ENCODE measurements at regions not wholly inside any gene's neighbourhood (a gene's known extent, or its start where the extent isn't known, plus 50 kb on each side); places are given as distances from the start of the nearest gene placed in this dataset.
A peak's percentile ranks its signal among the peaks of the same experiment; 100 is the strongest.

DNA sequence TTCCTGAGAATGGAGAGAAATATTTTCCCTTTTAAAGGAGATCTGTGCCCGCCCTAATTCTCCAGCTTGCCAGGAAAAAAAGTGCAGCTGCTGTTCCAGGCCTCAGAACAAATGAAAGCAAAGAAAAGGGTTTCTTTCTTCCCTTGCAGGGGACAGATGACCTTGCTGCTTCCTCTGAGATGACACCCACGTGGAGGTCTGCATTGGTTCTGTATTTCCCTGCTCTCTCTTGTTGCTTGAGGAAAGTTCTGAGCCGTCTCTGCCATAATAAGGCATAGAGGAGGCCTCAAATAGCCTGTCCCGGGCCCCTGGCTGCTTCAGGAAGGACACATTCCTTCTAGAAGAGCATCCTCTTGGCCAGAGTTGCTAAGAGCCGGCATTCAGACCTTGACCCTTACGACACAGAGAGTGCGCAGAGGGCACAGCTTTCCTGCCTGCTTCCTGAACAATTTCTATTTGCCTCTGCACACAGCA, 501.8 kb upstream of the SULF2 start (continued):
- TF ChIP-seq, protein P1, sequence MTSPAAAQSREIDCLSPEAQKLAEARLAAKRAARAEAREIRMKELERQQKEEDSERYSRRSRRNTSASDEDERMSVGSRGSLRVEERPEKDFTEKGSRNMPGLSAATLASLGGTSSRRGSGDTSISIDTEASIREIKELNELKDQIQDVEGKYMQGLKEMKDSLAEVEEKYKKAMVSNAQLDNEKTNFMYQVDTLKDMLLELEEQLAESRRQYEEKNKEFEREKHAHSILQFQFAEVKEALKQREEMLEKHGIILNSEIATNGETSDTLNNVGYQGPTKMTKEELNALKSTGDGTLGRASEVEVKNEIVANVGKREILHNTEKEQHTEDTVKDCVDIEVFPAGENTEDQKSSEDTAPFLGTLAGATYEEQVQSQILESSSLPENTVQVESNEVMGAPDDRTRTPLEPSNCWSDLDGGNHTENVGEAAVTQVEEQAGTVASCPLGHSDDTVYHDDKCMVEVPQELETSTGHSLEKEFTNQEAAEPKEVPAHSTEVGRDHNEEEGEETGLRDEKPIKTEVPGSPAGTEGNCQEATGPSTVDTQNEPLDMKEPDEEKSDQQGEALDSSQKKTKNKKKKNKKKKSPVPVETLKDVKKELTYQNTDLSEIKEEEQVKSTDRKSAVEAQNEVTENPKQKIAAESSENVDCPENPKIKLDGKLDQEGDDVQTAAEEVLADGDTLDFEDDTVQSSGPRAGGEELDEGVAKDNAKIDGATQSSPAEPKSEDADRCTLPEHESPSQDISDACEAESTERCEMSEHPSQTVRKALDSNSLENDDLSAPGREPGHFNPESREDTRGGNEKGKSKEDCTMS (CRISPR knock-in tag; conservative IDR thresholded peaks at IDR 0.05) = no peak
- TF ChIP-seq BORCS8-MEF2B (CRISPR knock-in tag; IDR thresholded peaks at IDR 0.05) (no peak), GFI1 (CRISPR knock-in tag; IDR thresholded peaks at IDR 0.05; ENCODE audit: borderline replicate concordance) (no peak), PPARG (CRISPR knock-in tag; conservative IDR thresholded peaks at IDR 0.05) (peak; percentile 50; the same call in 1 of the 2 replicates), ZNF883 (CRISPR knock-in tag; IDR thresholded peaks at IDR 0.05; ENCODE audit: not compliant biosample characterization) (no peak), ZSCAN20 (CRISPR knock-in tag; IDR thresholded peaks at IDR 0.05; ENCODE audit: borderline replicate concordance) (no peak), MIER2 (CRISPR knock-in tag; IDR thresholded peaks at IDR 0.05) (no peak), MEIS2 (CRISPR knock-in tag; IDR thresholded peaks at IDR 0.05) (no peak), YY1 (IDR thresholded peaks at IDR 0.05; ENCODE audit: insufficient read depth, insufficient replicate concordance, low read depth, low read length) (no peak), HHEX (CRISPR knock-in tag; IDR thresholded peaks at IDR 0.05) (no peak), ETV5 (CRISPR knock-in tag; IDR thresholded peaks at IDR 0.05; ENCODE audit: borderline replicate concordance) (peak; percentile 54; the same call in 1 of the 2 replicates), XRCC5 (optimal IDR thresholded peaks at IDR 0.05; ENCODE audit: low read length) (no peak), ATF1 (CRISPR knock-in tag; IDR thresholded peaks at IDR 0.05) (no peak), CENPT (CRISPR knock-in tag; IDR thresholded peaks at IDR 0.05; ENCODE audit: low read depth) (no peak), MEF2D (CRISPR knock-in tag; IDR thresholded peaks at IDR 0.05) (no peak), ZNF343 (CRISPR knock-in tag; IDR thresholded peaks at IDR 0.05) (no peak), ZFP41 (CRISPR knock-in tag; IDR thresholded peaks at IDR 0.05; ENCODE audit: borderline replicate concordance) (no peak), PCBP2 (optimal IDR thresholded peaks at IDR 0.05; ENCODE audit: low read depth, low read length, poor library complexity, severe bottlenecking) (no peak), RARA (CRISPR knock-in tag; IDR thresholded peaks at IDR 0.05) (peak; percentile 49; the same call in 1 of the 2 replicates), MYC (CRISPR knock-in tag; IDR thresholded peaks at IDR 0.05; ENCODE audit: borderline replicate concordance) (no peak), ZNF776 (CRISPR knock-in tag; IDR thresholded peaks at IDR 0.05) (no peak), ZNF234 (CRISPR knock-in tag; conservative IDR thresholded peaks at IDR 0.05) (no peak), ZNF292 (CRISPR knock-in tag; IDR thresholded peaks at IDR 0.05; ENCODE audit: borderline replicate concordance, low read depth) (0 out of 2 replicates have a peak, but pooled peaks have one; percentile 30), TCF7 (IDR thresholded peaks at IDR 0.05; ENCODE audit: low read depth) (no peak)
- TF ChIP-seq, protein P2, sequence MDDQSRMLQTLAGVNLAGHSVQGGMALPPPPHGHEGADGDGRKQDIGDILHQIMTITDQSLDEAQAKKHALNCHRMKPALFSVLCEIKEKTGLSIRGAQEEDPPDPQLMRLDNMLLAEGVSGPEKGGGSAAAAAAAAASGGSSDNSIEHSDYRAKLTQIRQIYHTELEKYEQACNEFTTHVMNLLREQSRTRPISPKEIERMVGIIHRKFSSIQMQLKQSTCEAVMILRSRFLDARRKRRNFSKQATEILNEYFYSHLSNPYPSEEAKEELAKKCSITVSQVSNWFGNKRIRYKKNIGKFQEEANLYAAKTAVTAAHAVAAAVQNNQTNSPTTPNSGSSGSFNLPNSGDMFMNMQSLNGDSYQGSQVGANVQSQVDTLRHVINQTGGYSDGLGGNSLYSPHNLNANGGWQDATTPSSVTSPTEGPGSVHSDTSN (CRISPR knock-in tag; IDR thresholded peaks at IDR 0.05; ENCODE audit: borderline replicate concordance) = no peak
- TF ChIP-seq, protein P3, sequence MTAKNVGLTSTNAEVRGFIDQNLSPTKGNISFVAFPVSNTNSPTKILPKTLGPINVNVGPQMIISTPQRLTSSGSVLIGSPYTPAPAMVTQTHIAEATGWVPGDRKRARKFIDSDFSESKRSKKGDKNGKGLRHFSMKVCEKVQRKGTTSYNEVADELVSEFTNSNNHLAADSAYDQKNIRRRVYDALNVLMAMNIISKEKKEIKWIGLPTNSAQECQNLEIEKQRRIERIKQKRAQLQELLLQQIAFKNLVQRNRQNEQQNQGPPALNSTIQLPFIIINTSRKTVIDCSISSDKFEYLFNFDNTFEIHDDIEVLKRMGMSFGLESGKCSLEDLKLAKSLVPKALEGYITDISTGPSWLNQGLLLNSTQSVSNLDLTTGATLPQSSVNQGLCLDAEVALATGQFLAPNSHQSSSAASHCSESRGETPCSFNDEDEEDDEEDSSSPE (CRISPR knock-in tag; IDR thresholded peaks at IDR 0.05) = no peak
- TF ChIP-seq, protein P4, sequence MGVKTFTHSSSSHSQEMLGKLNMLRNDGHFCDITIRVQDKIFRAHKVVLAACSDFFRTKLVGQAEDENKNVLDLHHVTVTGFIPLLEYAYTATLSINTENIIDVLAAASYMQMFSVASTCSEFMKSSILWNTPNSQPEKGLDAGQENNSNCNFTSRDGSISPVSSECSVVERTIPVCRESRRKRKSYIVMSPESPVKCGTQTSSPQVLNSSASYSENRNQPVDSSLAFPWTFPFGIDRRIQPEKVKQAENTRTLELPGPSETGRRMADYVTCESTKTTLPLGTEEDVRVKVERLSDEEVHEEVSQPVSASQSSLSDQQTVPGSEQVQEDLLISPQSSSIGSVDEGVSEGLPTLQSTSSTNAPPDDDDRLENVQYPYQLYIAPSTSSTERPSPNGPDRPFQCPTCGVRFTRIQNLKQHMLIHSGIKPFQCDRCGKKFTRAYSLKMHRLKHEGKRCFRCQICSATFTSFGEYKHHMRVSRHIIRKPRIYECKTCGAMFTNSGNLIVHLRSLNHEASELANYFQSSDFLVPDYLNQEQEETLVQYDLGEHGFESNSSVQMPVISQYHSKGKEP (CRISPR knock-in tag; IDR thresholded peaks at IDR 0.05) = no peak
